Calu3 (cell line): ENCODE measurements at regions not wholly inside any gene's neighbourhood (a gene's known extent, or its start where the extent isn't known, plus 50 kb on each side); places are given as distances from the start of the nearest gene placed in this dataset.

ENCODE experiments used
- BruUV-seq: library from RNA; stranded (reverse); fragments of 400-500 nt; replicated peaks from 2 replicates; lab custom pipeline; 2021; lab: Mats Ljungman, UMichigan
- CTCF ChIA-PET: fragments of 300-600 bp; sonication (Branson Sonifier 250); formaldehyde crosslinking; loops from one replicate; lab custom pipeline; 2022; ENCODE audit warnings: antibody characterized with exemption; lab: Charles Lee
- DNase-seq: peaks from one replicate; pipeline ENCODE4 v3.0.0; 2022
- H3K27ac Mint-ChIP-seq: one replicate; pipeline ENCODE4 v1.8.0; 2022; ENCODE audit warnings: mixed read lengths; ENCODE audit not compliant: unreplicated experiment
- H3K27me3 Mint-ChIP-seq: one replicate; pipeline ENCODE4 v1.8.0; 2022; ENCODE audit warnings: mixed read lengths; ENCODE audit not compliant: unreplicated experiment
- H3K36me3 Mint-ChIP-seq: one replicate; pipeline ENCODE4 v1.8.0; 2022; ENCODE audit warnings: mild to moderate bottlenecking, moderate library complexity, mixed read lengths; ENCODE audit not compliant: insufficient read depth, unreplicated experiment
- H3K4me1 Mint-ChIP-seq: one replicate; pipeline ENCODE4 v1.8.0; 2022; ENCODE audit warnings: mild to moderate bottlenecking, low read depth, mixed read lengths; ENCODE audit not compliant: unreplicated experiment
- H3K4me3 Mint-ChIP-seq: one replicate; pipeline ENCODE4 v1.8.0; 2022; ENCODE audit warnings: mild to moderate bottlenecking, low read depth, moderate library complexity, mixed read lengths; ENCODE audit not compliant: unreplicated experiment
- H3K9me3 Mint-ChIP-seq: one replicate; pipeline ENCODE4 v1.8.0; 2022; ENCODE audit warnings: low read depth, mixed read lengths; ENCODE audit not compliant: unreplicated experiment
- CTCF ChIP-seq: fragments of 200-600 bp; IDR thresholded peaks from one replicate; pipeline ENCODE4 v1.8.0; 2022; ENCODE audit warnings: antibody characterized with exemption; ENCODE audit not compliant: unreplicated experiment
- intact Hi-C: fragments of 100-400 bp; cut with micrococcal nuclease; formaldehyde crosslinking; loops from one replicate; pipeline ENCODE4 v1.10.0; 2022; ENCODE audit not compliant: unreplicated experiment

GRCh38 chrX:65607070-65607742, 60.2 kb upstream of the MSN start:
- DNase-seq, result no peak
- Mint-ChIP-seq H3K36me3 (no peaks in the 10 kb centered on the region), H3K27ac (no peak overlapping the region), H3K9me3 (no peaks in the 10 kb centered on the region), H3K4me1 (no peaks in the 10 kb centered on the region), H3K4me3 (no peak overlapping the region), H3K27me3 (no peaks in the 10 kb centered on the region)
- TF ChIP-seq CTCF, result no peak
- CTCF ChIA-PET, result no interaction called here
- intact Hi-C loops, result no loop called here
- BruUV-seq, result no TSS peak

- CTCF ChIA-PET, result interaction anchor here (0.7 to 1.2 kb wide), 3 partner anchors 10 to 151 kb away, joined by 3 to 4 read pairs (median 4); no protein-coding TSS in a partner anchor
- H3K27ac Mint-ChIP-seq, result no peak overlapping the region
- no peaks in the 10 kb centered on the region for H3K36me3 Mint-ChIP-seq
- TF ChIP-seq CTCF, result no peak
- no peaks in the 10 kb centered on the region for H3K4me1 Mint-ChIP-seq
- H3K9me3 Mint-ChIP-seq, result no peaks in the 10 kb centered on the region
- no peak overlapping the region for H3K4me3 Mint-ChIP-seq
- no TSS peak for BruUV-seq
- DNase-seq, result no peak
- intact Hi-C loops, result no loop called here
- no peaks in the 10 kb centered on the region for H3K27me3 Mint-ChIP-seq
Observed at GRCh38 chrX:65602221-65602560, 65.3 kb upstream of the MSN start.

DNA sequence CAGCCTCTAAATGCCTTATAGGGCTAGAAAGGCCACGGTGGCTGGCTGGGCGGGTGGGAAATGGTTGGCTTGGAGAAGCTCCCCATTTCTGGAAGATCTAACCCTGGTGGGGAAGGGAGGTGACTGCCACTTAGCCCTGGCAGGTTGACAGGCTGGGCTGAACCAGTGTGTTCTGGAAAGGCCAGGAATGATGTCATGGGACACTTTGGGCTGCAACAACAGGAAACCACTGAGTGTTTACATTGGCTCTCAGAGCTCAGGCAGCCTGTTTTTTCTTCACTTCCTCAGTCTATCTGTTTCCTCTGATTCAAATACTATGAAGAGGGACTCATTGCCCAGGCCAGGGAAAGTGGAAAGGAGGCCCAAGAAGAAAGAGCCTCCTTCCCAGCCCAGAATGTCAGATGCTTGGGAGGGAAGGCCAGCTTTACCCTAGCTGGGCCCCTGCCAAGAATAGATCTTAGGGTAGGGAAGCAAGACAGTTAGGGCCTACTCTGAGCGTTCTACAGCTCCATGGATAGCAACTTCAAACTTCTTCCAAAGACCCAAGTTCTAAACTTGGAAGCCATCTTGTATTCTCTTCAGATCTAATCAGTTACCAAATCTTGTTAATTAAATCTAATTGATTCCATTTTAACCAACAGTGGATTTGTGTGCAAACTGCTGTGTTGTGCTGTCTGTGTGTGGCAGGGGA, 65.8 kb upstream of the MSN start:
- Mint-ChIP-seq H3K27me3 (no peaks in the 10 kb centered on the region), H3K36me3 (no peaks in the 10 kb centered on the region), H3K4me1 (no peaks in the 10 kb centered on the region), H3K4me3 (no peak overlapping the region), H3K27ac (no peak overlapping the region), H3K9me3 (no peaks in the 10 kb centered on the region)
- CTCF ChIA-PET, result interaction anchor here (0.7 to 1.2 kb wide), 2 partner anchors 11 to 102 kb away, joined by 4 read pairs; no protein-coding TSS in a partner anchor
- peak; percentile 39 for DNase-seq
- TF ChIP-seq CTCF, result no peak
- intact Hi-C loops, result no loop called here
- BruUV-seq, result no TSS peak

DNA sequence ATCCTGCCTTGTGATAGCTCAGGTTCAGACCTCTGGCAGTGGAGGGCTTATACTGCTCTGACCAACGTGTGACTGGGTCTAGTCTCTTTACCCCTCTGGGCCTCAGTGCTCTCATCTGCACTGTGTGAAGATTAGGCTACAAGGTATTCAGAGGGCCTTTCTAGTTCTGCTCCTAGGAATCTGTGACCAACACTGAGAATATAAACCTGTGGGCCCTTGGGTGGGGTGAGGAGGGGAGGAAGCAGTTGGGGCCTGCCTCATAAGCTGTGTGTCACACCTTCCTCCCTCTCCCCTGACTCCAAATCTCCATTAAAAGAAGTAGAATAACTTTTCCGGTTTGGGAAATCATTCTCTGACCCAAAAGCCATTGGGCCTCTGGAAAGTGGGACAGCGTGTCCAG, 66.3 kb upstream of the MSN start:
- no peaks in the 10 kb centered on the region for H3K36me3 Mint-ChIP-seq
- no peak overlapping the region for H3K4me3 Mint-ChIP-seq
- H3K27me3 Mint-ChIP-seq, result no peaks in the 10 kb centered on the region
- no peaks in the 10 kb centered on the region for H3K4me1 Mint-ChIP-seq
- no TSS peak for BruUV-seq
- DNase-seq, result no peak
- intact Hi-C loops, result no loop called here
- no peak overlapping the region for H3K27ac Mint-ChIP-seq
- H3K9me3 Mint-ChIP-seq, result no peaks in the 10 kb centered on the region
- CTCF ChIA-PET, result interaction anchor here (1.2 kb wide), 1 partner anchor 102 kb away, joined by 4 read pairs; no protein-coding TSS in a partner anchor
- TF ChIP-seq CTCF, result no peak
